Glutamatergic neuron (in vitro differentiated cells): ENCODE measurements at regions not wholly inside any gene's neighbourhood (a gene's known extent, or its start where the extent isn't known, plus 50 kb on each side); places are given as distances from the start of the nearest gene placed in this dataset.

Experiments used
- DNase-seq: peaks from one replicate; pipeline ENCODE4 v3.0.0; 2022
- H3K27ac Mint-ChIP-seq: one replicate; pipeline ENCODE4 v1.8.0; 2020; ENCODE audit warnings: mild to moderate bottlenecking, mixed read lengths, inconsistent platforms; ENCODE audit not compliant: unreplicated experiment
- H3K27me3 Mint-ChIP-seq: one replicate; pipeline ENCODE4 v1.8.0; 2020; ENCODE audit warnings: mild to moderate bottlenecking, moderate library complexity, mixed read lengths, inconsistent platforms; ENCODE audit not compliant: unreplicated experiment
- H3K36me3 Mint-ChIP-seq: one replicate; pipeline ENCODE4 v1.8.0; 2020; ENCODE audit warnings: mild to moderate bottlenecking, mixed read lengths, inconsistent platforms; ENCODE audit not compliant: unreplicated experiment
- H3K4me1 Mint-ChIP-seq: one replicate; pipeline ENCODE4 v1.8.0; 2020; ENCODE audit warnings: mild to moderate bottlenecking, low read depth, mixed read lengths, inconsistent platforms; ENCODE audit not compliant: unreplicated experiment
- H3K4me3 Mint-ChIP-seq: one replicate; pipeline ENCODE4 v1.8.0; 2020; ENCODE audit warnings: mild to moderate bottlenecking, mixed read lengths, inconsistent platforms; ENCODE audit not compliant: unreplicated experiment
- H3K9me3 Mint-ChIP-seq: one replicate; pipeline ENCODE4 v1.8.0; 2020; ENCODE audit warnings: mild to moderate bottlenecking, moderate library complexity, mixed read lengths, inconsistent platforms; ENCODE audit not compliant: unreplicated experiment
- CTCF ChIP-seq: fragments of 200-600 bp; sonication (generic); IDR thresholded peaks from one replicate; pipeline ENCODE4 v1.5.0; 2021; ENCODE audit not compliant: partially characterized antibody, unreplicated experiment

DNA sequence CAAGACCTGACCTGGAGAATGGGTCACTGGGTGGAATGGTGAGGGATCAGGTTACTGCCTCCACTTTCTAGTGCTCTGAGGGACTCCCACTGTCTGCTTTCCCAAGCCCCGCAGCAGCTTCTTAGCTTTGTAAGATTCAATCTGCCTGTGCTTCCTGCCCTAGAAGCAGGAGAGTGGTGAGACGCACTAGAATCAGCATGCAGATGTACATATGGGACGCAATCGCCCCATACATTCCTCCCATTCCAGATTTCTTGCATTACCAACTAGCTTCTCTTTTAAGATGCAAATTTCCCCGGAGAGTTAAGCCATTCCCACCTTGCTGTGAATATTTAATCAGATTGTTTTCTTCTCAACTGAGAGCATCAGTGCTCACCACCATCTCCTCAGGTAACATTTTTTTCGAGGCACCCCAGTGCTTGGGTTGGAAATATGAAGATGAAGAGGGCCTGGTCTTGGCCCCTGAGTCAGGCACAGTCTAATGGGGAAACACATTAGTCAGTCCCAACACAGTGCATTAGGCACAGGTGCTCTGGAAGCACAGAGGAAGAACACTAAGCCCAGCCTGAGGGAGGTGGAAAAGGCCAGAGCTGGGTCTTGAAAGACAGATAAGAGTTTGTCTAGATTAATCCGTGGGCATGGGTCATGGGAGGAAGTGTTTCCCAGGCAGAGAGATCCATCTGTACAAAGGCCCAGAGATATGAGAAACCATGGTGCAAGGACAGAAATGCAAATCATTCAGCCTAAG, 66.7 kb upstream of the PRPS1 start:
- H3K27ac Mint-ChIP-seq: peak overlapping the region; percentile 34
- H3K9me3 Mint-ChIP-seq: peaks cover 2% of the 10 kb centered on the region
- TF ChIP-seq CTCF: no peak
- H3K4me3 Mint-ChIP-seq: no peak overlapping the region
- no peaks in the 10 kb centered on the region for H3K27me3 Mint-ChIP-seq
- H3K4me1 Mint-ChIP-seq: peaks cover 8% of the 10 kb centered on the region
- DNase-seq: no peak
- no peaks in the 10 kb centered on the region for H3K36me3 Mint-ChIP-seq

GRCh38 chrX:107562482-107562881, 65.8 kb upstream of the PRPS1 start:
- Mint-ChIP-seq H3K9me3 (peaks cover 2% of the 10 kb centered on the region), H3K4me3 (peak overlapping the region; percentile 20), H3K4me1 (peaks cover 11% of the 10 kb centered on the region), H3K36me3 (no peaks in the 10 kb centered on the region), H3K27ac (no peak overlapping the region), H3K27me3 (no peaks in the 10 kb centered on the region)
- TF ChIP-seq CTCF: no peak
- no peak for DNase-seq

- H3K36me3 Mint-ChIP-seq: no peaks in the 10 kb centered on the region
- TF ChIP-seq CTCF: no peak
- no peak for DNase-seq
- no peaks in the 10 kb centered on the region for H3K27me3 Mint-ChIP-seq
- H3K27ac Mint-ChIP-seq: no peak overlapping the region
- peaks cover 16% of the 10 kb centered on the region for H3K4me1 Mint-ChIP-seq
- peaks cover 2% of the 10 kb centered on the region for H3K9me3 Mint-ChIP-seq
- no peak overlapping the region for H3K4me3 Mint-ChIP-seq
These were observed 64.5 kb upstream of the PRPS1 start for GRCh38 chrX:107563824-107564223.

GRCh38 chrX:107565015-107565414, 63.3 kb upstream of the PRPS1 start:
- no peak overlapping the region for H3K27ac Mint-ChIP-seq
- TF ChIP-seq CTCF: no peak
- H3K9me3 Mint-ChIP-seq: peaks cover 2% of the 10 kb centered on the region
- H3K27me3 Mint-ChIP-seq: no peaks in the 10 kb centered on the region
- no peak for DNase-seq
- no peak overlapping the region for H3K4me3 Mint-ChIP-seq
- no peaks in the 10 kb centered on the region for H3K36me3 Mint-ChIP-seq
- H3K4me1 Mint-ChIP-seq: peaks cover 16% of the 10 kb centered on the region

- no peaks in the 10 kb centered on the region for H3K36me3 Mint-ChIP-seq
- H3K4me1 Mint-ChIP-seq: peaks cover 19% of the 10 kb centered on the region
- H3K9me3 Mint-ChIP-seq: peaks cover 2% of the 10 kb centered on the region
- H3K27me3 Mint-ChIP-seq: no peaks in the 10 kb centered on the region
- no peak for TF ChIP-seq CTCF
- no peak overlapping the region for H3K4me3 Mint-ChIP-seq
- H3K27ac Mint-ChIP-seq: no peak overlapping the region
- no peak for DNase-seq
These were observed 62.2 kb upstream of the PRPS1 start for GRCh38 chrX:107565931-107566603.
